Spleen (tissue), 7 donors: ENCODE measurements at regions not wholly inside any gene's neighbourhood (a gene's known extent, or its start where the extent isn't known, plus 50 kb on each side); places are given as distances from the start of the nearest gene placed in this dataset.

ENCODE experiments used
- CTCF ChIP-seq, 11 experiments: fragments of 200-600 bp in 7 of 11; fragments of 450-650 bp in 4 of 11; sonication (generic) in 4 of 11; IDR thresholded peaks in 8 of 11; conservative IDR thresholded peaks in 3 of 11; 1 replicate in 7 of 11; 2 replicates in 4 of 11; pipeline versions ENCODE4 v1.4.0 to v1.8.0; 2016 to 2021; ENCODE audit warnings: antibody characterized with exemption in 11 of 11, inconsistent platforms in 4 of 11, mild to moderate bottlenecking in 1 of 11
- POLR2AphosphoS5 ChIP-seq, 3 donors: sonication (generic); formaldehyde crosslinking; IDR thresholded peaks; one replicate each; pipeline ENCODE4 v1.5.1; 2017; ENCODE audit warnings: antibody characterized with exemption in 3 of 3
- donor health status: DM: no; HTN: no; CAD: no; lungs with moderate emphysema.
- donor health status: DM: no; HTN: no; CAD: no.
- donor health status: DM: no; HTN: no; CAD: no.

GRCh38 chr5:136781464-136781863, 416.1 kb upstream of the TRPC7 start:
- no peak for TF ChIP-seq CTCF (IDR thresholded peaks at IDR 0.05 in 8 of 11, conservative IDR thresholded peaks at IDR 0.05 in 3 of 11)
- no peak for TF ChIP-seq POLR2AphosphoS5 (IDR thresholded peaks at IDR 0.05)
